T-cell (primary cell): ENCODE measurements at regions not wholly inside any gene's neighbourhood (a gene's known extent, or its start where the extent isn't known, plus 50 kb on each side); places are given as distances from the start of the nearest gene placed in this dataset.
"Not testable (repeated sequence)": the region's sequence is repeated elsewhere in the genome, so short reads cannot be mapped to it uniquely, and the experiment has no call there.

ENCODE experiments used
- ATAC-seq, 4 experiments: fragments of 200-7000 bp in 3 of 4; fragments of 150-1000 bp in 1 of 4; cut with Tn5 transposase; replicated peaks in 1 of 4; 1 replicate in 3 of 4; 2 replicates in 1 of 4; pipeline ENCODE4 v1.10.0; 2021; ENCODE audit warnings: moderate library complexity in 3 of 4, mild to moderate bottlenecking in 2 of 4, moderate number of reproducible peaks in 1 of 4
- CTCF ChIA-PET, 2 donors: fragments of 300-600 bp; sonication (Branson Sonifier 250); formaldehyde crosslinking; loops; one replicate each; lab custom pipeline; 2022; ENCODE audit warnings: antibody characterized with exemption in 2 of 2; lab: Charles Lee
- POLR2A ChIA-PET, 2 donors: fragments of 300-600 bp; sonication (Branson Sonifier 250); formaldehyde crosslinking; loops; one replicate each; lab custom pipeline; 2022; ENCODE audit warnings: antibody characterized with exemption in 2 of 2; lab: Charles Lee
- DNase-seq, 35 experiments: peaks; one replicate each; pipeline versions ENCODE4 v3.0.0 to v3.0.0-alpha.2; 2013 to 2023
- H3K27ac ChIP-seq: one replicate; pipeline ENCODE4 v1.5.1; 2013; ENCODE audit warnings: low read length
- H3K27me3 ChIP-seq, 2 experiments: replicated peaks in 1 of 2; 1 replicate in 1 of 2; 2 replicates in 1 of 2; pipeline versions ENCODE4 v1.6.1 to v1.7.0; 2013; ENCODE audit warnings: low read length in 1 of 2, mixed read lengths in 1 of 2; ENCODE audit not compliant: control insufficient read depth in 2 of 2, insufficient read depth in 2 of 2; ENCODE audit errors: extremely low read depth in 1 of 2
- H3K36me3 ChIP-seq, 2 donors: 1 replicate in 1 of 2; 2 replicates in 1 of 2; pipeline versions ENCODE4 v1.6.1 to v1.7.0; 2013; ENCODE audit warnings: low read length in 1 of 2; ENCODE audit not compliant: control insufficient read depth in 2 of 2, insufficient read depth in 1 of 2; ENCODE audit errors: extremely low read depth in 1 of 2
- H3K4me1 ChIP-seq, 2 experiments: 1 replicate in 1 of 2; 2 replicates in 1 of 2; pipeline versions ENCODE4 v1.6.1 to v1.7.0; 2013; ENCODE audit warnings: low read length in 2 of 2, mixed read lengths in 1 of 2; ENCODE audit not compliant: insufficient read depth in 2 of 2, control insufficient read depth in 1 of 2; ENCODE audit errors: extremely low read depth in 1 of 2
- H3K4me3 ChIP-seq, 2 donors: 1 replicate in 1 of 2; 2 replicates in 1 of 2; pipeline versions ENCODE4 v1.5.1 to v1.7.0; 2013; ENCODE audit warnings: mild to moderate bottlenecking in 2 of 2, low read length in 1 of 2, moderate library complexity in 1 of 2; ENCODE audit not compliant: control insufficient read depth in 1 of 2; ENCODE audit errors: extremely low read depth in 1 of 2
- H3K9me3 ChIP-seq: 2 replicates; pipeline ENCODE4 v1.7.0; 2013
- H3K27ac Mint-ChIP-seq, 2 donors: one replicate each; pipeline ENCODE4 v1.8.0; 2020 to 2021; ENCODE audit warnings: mild to moderate bottlenecking in 2 of 2, mixed read lengths in 2 of 2
- H3K27me3 Mint-ChIP-seq, 2 donors: one replicate each; pipeline ENCODE4 v1.8.0; 2021 to 2022; ENCODE audit warnings: mixed read lengths in 2 of 2
- H3K36me3 Mint-ChIP-seq: one replicate; pipeline ENCODE4 v1.8.0; 2021; ENCODE audit warnings: mixed read lengths
- H3K4me1 Mint-ChIP-seq, 3 donors: one replicate each; pipeline ENCODE4 v1.8.0; 2020 to 2022; ENCODE audit warnings: mixed read lengths in 3 of 3, mild to moderate bottlenecking in 1 of 3
- H3K4me3 Mint-ChIP-seq, 3 donors: one replicate each; pipeline ENCODE4 v1.8.0; 2020 to 2022; ENCODE audit warnings: mild to moderate bottlenecking in 3 of 3, mixed read lengths in 3 of 3, moderate library complexity in 3 of 3
- H3K9me3 Mint-ChIP-seq, 3 donors: one replicate each; pipeline ENCODE4 v1.8.0; 2020 to 2022; ENCODE audit warnings: mixed read lengths in 3 of 3
- WGBS: methylation state at CpG from one replicate; pipeline ENCODE4 v1.1.5; 2013; ENCODE audit warnings: missing lambda C conversion rate; ENCODE audit not compliant: insufficient coverage; 5-methylcytosine and 5-hydroxymethylcytosine counted together

GRCh38 chr2:223487214-223487846 is 114.8 kb downstream of the SCG2 start:
- Mint-ChIP-seq H3K4me1 (no peaks in the 10 kb centered on the region), H3K27ac (no peak overlapping the region), H3K27me3 (peaks cover 0 to 3% of the 10 kb centered on the region in 2 donors), H3K9me3 (peaks cover 3 to 10% (median 4%) of the 10 kb centered on the region in 3 donors), H3K4me3 (no peak overlapping the region), H3K36me3 (no peaks in the 10 kb centered on the region)
- ChIA-PET POLR2A (no interaction called here), CTCF (no interaction called here)
- ATAC-seq: no peak
- Histone ChIP-seq H3K4me3 (no peak overlapping the region), H3K4me1 (no peaks in the 10 kb centered on the region), H3K27ac (no peak overlapping the region), H3K27me3 (no peaks in the 10 kb centered on the region), H3K36me3 (no peaks in the 10 kb centered on the region), H3K9me3 (no peaks in the 10 kb centered on the region)
- DNase-seq: no peak
- no CpG with 5 or more reads among the region's 2 CpGs for WGBS

GRCh38 chr2:223488814-223489213 is 113.3 kb downstream of the SCG2 start:
- ATAC-seq (no peak), DNase-seq (no peak)
- POLR2A ChIA-PET: no interaction called here
- no peaks in the 10 kb centered on the region for H3K36me3 ChIP-seq
- no peaks in the 10 kb centered on the region for H3K27me3 ChIP-seq
- no peak overlapping the region for H3K27ac Mint-ChIP-seq
- H3K4me3 ChIP-seq: no peak overlapping the region
- no peaks in the 10 kb centered on the region for H3K4me1 ChIP-seq
- H3K27me3 Mint-ChIP-seq: peaks cover 0 to 3% of the 10 kb centered on the region in 2 donors
- H3K27ac ChIP-seq: no peak overlapping the region
- no peak overlapping the region for H3K4me3 Mint-ChIP-seq
- WGBS: 45% methylated on average over 3 of the region's 4 CpGs
- H3K4me1 Mint-ChIP-seq: no peaks in the 10 kb centered on the region
- H3K9me3 Mint-ChIP-seq: peaks cover 3 to 10% (median 4%) of the 10 kb centered on the region in 3 donors
- H3K9me3 ChIP-seq: no peaks in the 10 kb centered on the region
- CTCF ChIA-PET: no interaction called here
- H3K36me3 Mint-ChIP-seq: no peaks in the 10 kb centered on the region

DNA sequence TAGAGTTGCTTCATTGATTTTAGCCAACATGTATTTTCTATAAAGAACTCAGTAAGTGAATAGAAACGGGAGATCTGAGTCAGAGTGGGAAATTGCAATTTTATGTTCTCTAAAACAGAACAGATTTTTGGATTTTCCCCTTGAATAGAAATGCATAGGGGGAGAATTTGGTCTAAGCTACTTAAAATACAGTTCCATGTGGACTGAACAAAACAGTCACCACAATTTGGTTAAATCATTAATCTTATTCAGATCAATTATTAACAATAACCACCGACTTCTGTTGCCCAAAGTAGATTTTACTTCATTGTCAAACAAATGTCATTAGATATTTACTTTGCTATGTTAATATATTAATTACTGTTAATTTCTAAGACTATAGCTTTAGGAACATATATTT is 107.7 kb downstream of the SCG2 start:
- Histone ChIP-seq H3K27ac (no peak overlapping the region), H3K4me1 (no peaks in the 10 kb centered on the region), H3K27me3 (no peaks in the 10 kb centered on the region), H3K36me3 (no peaks in the 10 kb centered on the region), H3K4me3 (no peak overlapping the region), H3K9me3 (no peaks in the 10 kb centered on the region)
- Mint-ChIP-seq H3K27me3 (no peaks in the 10 kb centered on the region), H3K36me3 (no peaks in the 10 kb centered on the region), H3K4me1 (no peaks in the 10 kb centered on the region), H3K4me3 (no peak overlapping the region), H3K9me3 (peaks cover 0 to 10% (median 4%) of the 10 kb centered on the region in 3 donors), H3K27ac (no peak overlapping the region)
- WGBS: no CpG with 5 or more reads among the region's 2 CpGs
- ChIA-PET CTCF (no interaction called here), POLR2A (no interaction called here)
- ATAC-seq: no peak
- DNase-seq: no peak

GRCh38 chr2:223494942-223495341 is 107.2 kb downstream of the SCG2 start:
- Histone ChIP-seq H3K9me3 (no peaks in the 10 kb centered on the region), H3K4me3 (no peak overlapping the region), H3K4me1 (no peaks in the 10 kb centered on the region), H3K27me3 (no peaks in the 10 kb centered on the region), H3K36me3 (no peaks in the 10 kb centered on the region), H3K27ac (no peak overlapping the region)
- no peak overlapping the region for H3K4me3 Mint-ChIP-seq
- ChIA-PET POLR2A (no interaction called here), CTCF (no interaction called here)
- H3K36me3 Mint-ChIP-seq: no peaks in the 10 kb centered on the region
- H3K9me3 Mint-ChIP-seq: peaks cover 0 to 10% (median 4%) of the 10 kb centered on the region in 3 donors
- no peaks in the 10 kb centered on the region for H3K27me3 Mint-ChIP-seq
- H3K27ac Mint-ChIP-seq: no peak overlapping the region
- no peaks in the 10 kb centered on the region for H3K4me1 Mint-ChIP-seq
- DNase-seq (no peak), ATAC-seq (no peak)
- no CpG with 5 or more reads among the region's 2 CpGs for WGBS

- H3K27ac ChIP-seq, CTCF ChIA-PET, H3K27me3 Mint-ChIP-seq, H3K4me1 ChIP-seq, H3K4me3 ChIP-seq, H3K36me3 Mint-ChIP-seq, H3K4me3 Mint-ChIP-seq, ATAC-seq, H3K9me3 Mint-ChIP-seq, H3K4me1 Mint-ChIP-seq, H3K36me3 ChIP-seq, H3K27me3 ChIP-seq, POLR2A ChIA-PET, DNase-seq, H3K9me3 ChIP-seq, H3K27ac Mint-ChIP-seq: not testable (repeated sequence)
- 60% methylated on average over 1 of the region's 2 CpGs for WGBS
Observed at GRCh38 chr2:223496853-223497252, 105.3 kb downstream of the SCG2 start.

GRCh38 chr2:223500709-223501108 is 101.5 kb downstream of the SCG2 start:
- CTCF ChIA-PET: no interaction called here
- Mint-ChIP-seq H3K9me3 (peaks cover 0 to 6% (median 3%) of the 10 kb centered on the region in 3 donors), H3K27me3 (no peaks in the 10 kb centered on the region), H3K4me3 (no peak overlapping the region), H3K36me3 (no peaks in the 10 kb centered on the region), H3K27ac (no peak overlapping the region), H3K4me1 (no peaks in the 10 kb centered on the region)
- POLR2A ChIA-PET: no interaction called here
- H3K27ac ChIP-seq: no peak overlapping the region
- H3K27me3 ChIP-seq: no peaks in the 10 kb centered on the region
- no peak overlapping the region for H3K4me3 ChIP-seq
- no peaks in the 10 kb centered on the region for H3K36me3 ChIP-seq
- DNase-seq (no peak), ATAC-seq (no peak)
- 93% methylated on average over 3 of the region's 6 CpGs for WGBS
- no peaks in the 10 kb centered on the region for H3K4me1 ChIP-seq
- H3K9me3 ChIP-seq: no peaks in the 10 kb centered on the region

- ATAC-seq: no peak
- H3K27me3 ChIP-seq: no peaks in the 10 kb centered on the region
- no peaks in the 10 kb centered on the region for H3K9me3 ChIP-seq
- ChIA-PET CTCF (no interaction called here), POLR2A (no interaction called here)
- no peaks in the 10 kb centered on the region for H3K4me1 ChIP-seq
- Mint-ChIP-seq H3K4me1 (no peaks in the 10 kb centered on the region), H3K36me3 (no peaks in the 10 kb centered on the region), H3K4me3 (no peak overlapping the region), H3K27me3 (no peaks in the 10 kb centered on the region), H3K9me3 (peaks cover 0 to 10% (median 3%) of the 10 kb centered on the region in 3 donors), H3K27ac (no peak overlapping the region)
- 78% methylated on average over 2 of the region's 2 CpGs for WGBS
- H3K36me3 ChIP-seq: no peaks in the 10 kb centered on the region
- H3K27ac ChIP-seq: no peak overlapping the region
- no peak for DNase-seq
- no peak overlapping the region for H3K4me3 ChIP-seq
Observed at GRCh38 chr2:223501641-223502040, 100.5 kb downstream of the SCG2 start.
